ENCODE measurements at regions not wholly inside any gene's neighbourhood (a gene's known extent, or its start where the extent isn't known, plus 50 kb on each side); places are given as distances from the start of the nearest gene placed in this dataset.

- TF ChIP-seq CTCF (IDR thresholded peaks at IDR 0.05; ENCODE audit: poor library complexity, severe bottlenecking), result no peak
- TF ChIP-seq REST (IDR thresholded peaks at IDR 0.05; ENCODE audit: borderline replicate concordance), result no peak
- TF ChIP-seq POLR2AphosphoS5 (IDR thresholded peaks at IDR 0.05), result no peak
- no peak for TF ChIP-seq EZH2 (IDR thresholded peaks at IDR 0.05; ENCODE audit: borderline replicate concordance, insufficient read depth, low read length, poor library complexity, severe bottlenecking)
These were observed 365.1 kb upstream of the ETAA1 start for GRCh38 chr2:67032076-67032475.
